HepG2 (cell line): ENCODE measurements at regions not wholly inside any gene's neighbourhood (a gene's known extent, or its start where the extent isn't known, plus 50 kb on each side); places are given as distances from the start of the nearest gene placed in this dataset.

Experiments used
- ARID2 ChIP-seq: sonication (generic); formaldehyde crosslinking; IDR thresholded peaks from 2 replicates; pipeline ENCODE4 v1.8.1; 2022; ENCODE audit warnings: mild to moderate bottlenecking, missing genetic modification reagents, borderline replicate concordance
- CBX2 ChIP-seq, 2 experiments: fragments of 200-600 bp in 1 of 2; sonication (generic); formaldehyde crosslinking in 1 of 2; IDR thresholded peaks; 2 replicates each; pipeline versions ENCODE4 v1.7.0 to v1.8.1; 2018 to 2022; ENCODE audit warnings: low read depth in 2 of 2, low read length in 1 of 2, mild to moderate bottlenecking in 1 of 2, missing genetic modification reagents in 1 of 2
- IRX3 ChIP-seq: sonication (generic); formaldehyde crosslinking; IDR thresholded peaks from 2 replicates; pipeline ENCODE4 v1.8.1; 2023; ENCODE audit warnings: mild to moderate bottlenecking, low read depth, missing genetic modification reagents, borderline replicate concordance
- KLF16 ChIP-seq, 2 experiments: sonication (generic) in 1 of 2; formaldehyde crosslinking in 1 of 2; IDR thresholded peaks; 2 replicates each; pipeline versions ENCODE4 v1.6.1 to v1.8.0; 2016 to 2023; ENCODE audit warnings: missing genetic modification reagents in 2 of 2, missing compliant biosample characterization in 1 of 2
- LBX2 ChIP-seq: sonication (generic); formaldehyde crosslinking; IDR thresholded peaks from 2 replicates; pipeline ENCODE4 v1.5.0; 2020; ENCODE audit warnings: missing genetic modification reagents, mild to moderate bottlenecking, borderline replicate concordance
- MLX ChIP-seq: IDR thresholded peaks from 2 replicates; pipeline ENCODE4 v1.6.1; 2016
- MYPOP ChIP-seq: sonication (generic); formaldehyde crosslinking; IDR thresholded peaks from 2 replicates; pipeline ENCODE4 v1.8.1; 2023; ENCODE audit warnings: mild to moderate bottlenecking, moderate library complexity, missing genetic modification reagents
- PAX8 ChIP-seq: sonication (generic); formaldehyde crosslinking; IDR thresholded peaks from 2 replicates; pipeline ENCODE4 v1.8.0; 2022; ENCODE audit warnings: mild to moderate bottlenecking, missing genetic modification reagents, borderline replicate concordance
- RXRA ChIP-seq: sonication (generic); formaldehyde crosslinking; IDR thresholded peaks from 2 replicates; pipeline ENCODE4 v1.5.1; 2020; ENCODE audit warnings: missing genetic modification reagents
- TAF15 ChIP-seq: fragments of 200-400 bp; formaldehyde crosslinking; IDR thresholded peaks from one replicate; pipeline ENCODE4 v1.6.1; 2018; ENCODE audit warnings: mild to moderate bottlenecking, low read depth, low read length; ENCODE audit not compliant: poor library complexity, severe bottlenecking
- ZBTB25 ChIP-seq: IDR thresholded peaks from 2 replicates; pipeline ENCODE4 v1.6.1; 2018; ENCODE audit warnings: missing genetic modification reagents
- ZNF142 ChIP-seq: sonication (generic); formaldehyde crosslinking; IDR thresholded peaks from 2 replicates; pipeline ENCODE4 v1.4.0; 2020; ENCODE audit warnings: missing genetic modification reagents
- ZNF260 ChIP-seq: sonication (generic); formaldehyde crosslinking; IDR thresholded peaks from 2 replicates; pipeline ENCODE4 v1.4.0; 2020; ENCODE audit warnings: missing genetic modification reagents, low read depth, mild to moderate bottlenecking, borderline replicate concordance
- ZNF367 ChIP-seq: sonication (generic); formaldehyde crosslinking; IDR thresholded peaks from 2 replicates; pipeline ENCODE4 v1.4.0; 2020; ENCODE audit warnings: missing genetic modification reagents, borderline replicate concordance
- ZNF720 ChIP-seq: sonication (generic); formaldehyde crosslinking; IDR thresholded peaks from 2 replicates; pipeline ENCODE4 v1.4.0; 2020; ENCODE audit warnings: missing genetic modification reagents
- ZNF878 ChIP-seq: sonication (generic); formaldehyde crosslinking; IDR thresholded peaks from 2 replicates; pipeline ENCODE4 v1.8.1; 2023; ENCODE audit warnings: mild to moderate bottlenecking, missing genetic modification reagents, moderate library complexity
- TF ChIP-seq, protein P1 (sequence below): sonication (generic); formaldehyde crosslinking; IDR thresholded peaks from 2 replicates; pipeline ENCODE4 v1.4.0; 2020; ENCODE audit warnings: missing genetic modification reagents

DNA sequence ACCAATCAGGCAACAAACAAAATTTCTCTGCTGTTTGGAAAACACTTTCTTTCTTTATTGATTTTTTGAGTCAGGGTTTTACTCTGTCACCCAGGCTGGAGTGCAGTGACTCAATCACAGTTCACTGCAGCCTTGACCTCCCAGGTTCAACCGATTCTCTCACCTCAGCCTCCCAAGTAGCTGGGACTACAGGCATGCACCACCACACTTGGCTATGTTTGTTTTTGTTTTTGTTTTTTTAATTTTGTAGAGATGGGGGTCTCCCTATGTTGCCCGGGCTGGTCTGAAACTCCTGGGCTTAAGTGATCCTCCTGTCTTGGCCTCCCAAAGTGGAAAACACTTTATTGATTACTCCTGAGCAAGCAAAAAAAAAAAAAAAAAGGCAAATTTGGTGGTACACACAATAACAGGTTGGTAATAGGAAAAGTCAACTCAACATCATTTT, 276.4 kb downstream of the SOX9 start (continued):
- TF ChIP-seq LBX2 (CRISPR knock-in tag) = no peak
- TF ChIP-seq, protein P1, sequence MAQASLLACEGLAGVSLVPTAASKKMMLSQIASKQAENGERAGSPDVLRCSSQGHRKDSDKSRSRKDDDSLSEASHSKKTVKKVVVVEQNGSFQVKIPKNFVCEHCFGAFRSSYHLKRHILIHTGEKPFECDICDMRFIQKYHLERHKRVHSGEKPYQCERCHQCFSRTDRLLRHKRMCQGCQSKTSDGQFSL (CRISPR knock-in tag) = no peak
- TF ChIP-seq ZNF878 (CRISPR knock-in tag) = no peak
- TF ChIP-seq IRX3 = no peak
- no peak for TF ChIP-seq ARID2 (CRISPR knock-in tag)
- peak; percentile 53; the same call in 1 of the 2 replicates for TF ChIP-seq ZBTB25 (CRISPR knock-in tag)
- TF ChIP-seq ZNF720 (CRISPR knock-in tag) = no peak
- no peak for TF ChIP-seq CBX2 (IDR thresholded peaks at IDR 0.05; ENCODE audit: low read depth, low read length)
- no peak for TF ChIP-seq CBX2 (CRISPR knock-in tag; IDR thresholded peaks at IDR 0.05; ENCODE audit: low read depth)
- no peak for TF ChIP-seq MYPOP (CRISPR knock-in tag)
- TF ChIP-seq ZNF367 = no peak
- peak; percentile 38; the same call in 1 of the 2 replicates for TF ChIP-seq MLX (CRISPR knock-in tag)
- no peak for TF ChIP-seq ZNF260 (CRISPR knock-in tag)
- TF ChIP-seq TAF15 = no peak
- TF ChIP-seq ZNF142 = 0 out of 2 replicates have a peak, but pooled peaks have one; percentile 9
- TF ChIP-seq PAX8 (CRISPR knock-in tag) = no peak
- TF ChIP-seq RXRA (CRISPR knock-in tag) = peak; percentile 91; the same call in 1 of the 2 replicates
- peak in 1 of 2 experiments; percentile 83; a peak in 2 of 4 replicates for TF ChIP-seq KLF16 (CRISPR knock-in tag; IDR thresholded peaks at IDR 0.05)
